IMR-90 (cell line): ENCODE measurements at regions not wholly inside any gene's neighbourhood (a gene's known extent, or its start where the extent isn't known, plus 50 kb on each side); places are given as distances from the start of the nearest gene placed in this dataset.

Experiments
- BHLHE40 ChIP-seq: fragments of 150-350 bp; IDR thresholded peaks from 2 replicates; pipeline ENCODE4 v1.6.1; 2016; ENCODE audit warnings: mild to moderate bottlenecking, low read depth, low read length
- CEBPB ChIP-seq: IDR thresholded peaks from 2 replicates; pipeline ENCODE4 v1.6.1; 2012; ENCODE audit warnings: low read depth, low read length, improper control_type of control experiment
- CTCF ChIP-seq: conservative IDR thresholded peaks from 2 replicates; pipeline ENCODE4 v1.5.1; 2012; ENCODE audit warnings: mild to moderate bottlenecking, low read depth, low read length, improper control_type of control experiment
- ELK1 ChIP-seq: fragments of 150-350 bp; IDR thresholded peaks from 2 replicates; pipeline ENCODE4 v1.6.1; 2016; ENCODE audit warnings: low read depth, mild to moderate bottlenecking, low read length, moderate library complexity, borderline replicate concordance
- FOS ChIP-seq: fragments of 150-350 bp; IDR thresholded peaks from 2 replicates; pipeline ENCODE4 v1.6.1; 2016; ENCODE audit warnings: low read depth, low read length
- MAFK ChIP-seq: IDR thresholded peaks from 2 replicates; pipeline ENCODE4 v1.6.1; 2012; ENCODE audit warnings: low read depth, low read length, improper control_type of control experiment
- MAZ ChIP-seq: IDR thresholded peaks from 2 replicates; pipeline ENCODE4 v1.6.1; 2012; ENCODE audit warnings: low read depth, mild to moderate bottlenecking, low read length, improper control_type of control experiment, moderate library complexity, borderline replicate concordance
- POLR2A ChIP-seq: IDR thresholded peaks from 2 replicates; pipeline ENCODE4 v1.6.1; 2012; ENCODE audit warnings: mild to moderate bottlenecking, low read depth, low read length
- RAD21 ChIP-seq: IDR thresholded peaks from 2 replicates; pipeline ENCODE4 v1.6.1; 2012; ENCODE audit warnings: low read length, improper control_type of control experiment

GRCh38 chr12:92340003-92340402, 194.4 kb upstream of the BTG1 start:
- no peak for TF ChIP-seq CTCF
- TF ChIP-seq MAZ = no peak
- TF ChIP-seq ELK1 = no peak
- no peak for TF ChIP-seq POLR2A
- TF ChIP-seq BHLHE40 = no peak
- TF ChIP-seq RAD21 = no peak
- no peak for TF ChIP-seq CEBPB
- no peak for TF ChIP-seq FOS
- no peak for TF ChIP-seq MAFK
